HepG2 (cell line): ENCODE measurements at regions not wholly inside any gene's neighbourhood (a gene's known extent, or its start where the extent isn't known, plus 50 kb on each side); places are given as distances from the start of the nearest gene placed in this dataset.

ENCODE experiments used
- ATAC-seq: fragments of 200-7000 bp; cut with Tn5 transposase; 3 replicates; pipeline ENCODE4 v1.9.1; 2020; ENCODE audit warnings: mild to moderate bottlenecking, moderate library complexity
- BruUV-seq: library from RNA; stranded (reverse); fragments of 400-500 nt; replicated peaks from 2 replicates; lab custom pipeline; 2021; lab: Mats Ljungman, UMichigan
- CTCF ChIA-PET: fragments of 300-600 bp; formaldehyde crosslinking; extraction: SDS; loops from one replicate; lab custom pipeline; 2021; ENCODE audit warnings: low total read pairs, inconsistent platforms, low intra/inter-chr PET ratio; lab: Yijun Ruan, JAX
- POLR2A ChIA-PET: fragments of 350-600 bp; sonication (Branson Sonifier 250); formaldehyde crosslinking; loops from one replicate; lab custom pipeline; 2020; ENCODE audit warnings: antibody characterized with exemption, inconsistent platforms; lab: Yijun Ruan, JAX
- DNase-seq: peaks from one replicate; pipeline ENCODE4 v3.0.0-alpha.2; 2015; ENCODE audit warnings: low spot score
- FAIRE-seq: peaks from 3 replicates; lab custom pipeline; 2011; peaks lifted over from hg19 to GRCh38; lab: Jason Lieb, UNC
- H2AFZ ChIP-seq: one replicate; pipeline ENCODE4 v1.6.1; 2011; ENCODE audit warnings: low read length, inconsistent platforms
- H3K27ac ChIP-seq: fragments of 300-600 bp; 3 replicates; pipeline ENCODE4 v1.8.0; 2011; ENCODE audit warnings: mixed run types, mild to moderate bottlenecking, mixed read lengths, low read length, inconsistent platforms; ENCODE audit not compliant: insufficient read depth; ENCODE audit errors: extremely low read length
- H3K27me3 ChIP-seq, 2 experiments: fragments of 200-600 bp in 1 of 2; 2 replicates in 1 of 2; 3 replicates in 1 of 2; pipeline versions ENCODE4 v1.6.0 to v1.8.0; 2011; ENCODE audit warnings: low read length in 2 of 2, mild to moderate bottlenecking in 2 of 2, moderate library complexity in 2 of 2, inconsistent platforms in 1 of 2; ENCODE audit not compliant: insufficient read depth in 2 of 2, control insufficient read depth in 1 of 2
- H3K36me3 ChIP-seq, 2 experiments: fragments of 200-600 bp in 1 of 2; replicated peaks in 1 of 2; 2 replicates in 1 of 2; 3 replicates in 1 of 2; pipeline versions ENCODE4 v1.5.1 to v1.8.0; 2011; ENCODE audit warnings: low read length in 2 of 2, inconsistent platforms in 1 of 2; ENCODE audit not compliant: insufficient read depth in 2 of 2, control insufficient read depth in 1 of 2
- H3K4me1 ChIP-seq: 2 replicates; pipeline ENCODE4 v1.5.1; 2012; ENCODE audit warnings: low read length, inconsistent platforms; ENCODE audit not compliant: insufficient read depth
- H3K4me2 ChIP-seq: 2 replicates; pipeline ENCODE4 v1.6.0; 2011; ENCODE audit warnings: low read depth, low read length, inconsistent platforms
- H3K4me3 ChIP-seq, 3 experiments: fragments of 200-600 bp in 1 of 3; sonication (generic), shearing (Covaris generic) in 1 of 3; replicated peaks in 1 of 3; 2 replicates each; pipeline ENCODE4 v1.5.1; 2011 to 2016; ENCODE audit warnings: low read length in 3 of 3, inconsistent platforms in 2 of 3, low read depth in 2 of 3, mild to moderate bottlenecking in 2 of 3, control low read depth in 1 of 3, mixed read lengths in 1 of 3; ENCODE audit not compliant: insufficient read depth in 1 of 3
- H3K79me2 ChIP-seq: one replicate; pipeline ENCODE4 v1.6.1; 2011; ENCODE audit warnings: low read length, inconsistent platforms; ENCODE audit not compliant: insufficient read depth
- H3K9ac ChIP-seq: 2 replicates; pipeline ENCODE4 v1.6.0; 2011; ENCODE audit warnings: mild to moderate bottlenecking, low read depth, low read length, inconsistent platforms; ENCODE audit not compliant: insufficient read depth
- H3K9me3 ChIP-seq: 2 replicates; pipeline ENCODE4 v1.5.1; 2012; ENCODE audit warnings: mild to moderate bottlenecking, low read length
- H4K20me1 ChIP-seq: 2 replicates; pipeline ENCODE4 v1.6.0; 2011; ENCODE audit warnings: inconsistent platforms, mild to moderate bottlenecking, low read length, moderate library complexity; ENCODE audit not compliant: insufficient read depth
- CENPX ChIP-seq: sonication (generic); formaldehyde crosslinking; IDR thresholded peaks from 2 replicates; pipeline ENCODE4 v1.9.0; 2021; ENCODE audit warnings: mild to moderate bottlenecking, missing genetic modification reagents, moderate library complexity
- FOXK1 ChIP-seq: sonication (generic); formaldehyde crosslinking; IDR thresholded peaks from 2 replicates; pipeline ENCODE4 v1.4.0; 2020; ENCODE audit warnings: low read depth, missing genetic modification reagents, borderline replicate concordance
- MYC ChIP-seq: sonication (generic); formaldehyde crosslinking; IDR thresholded peaks from 2 replicates; pipeline ENCODE4 v1.9.0; 2021; ENCODE audit warnings: missing genetic modification reagents, borderline replicate concordance
- RBM39 ChIP-seq: fragments of 200-400 bp; formaldehyde crosslinking; IDR thresholded peaks from one replicate; pipeline ENCODE4 v1.6.1; 2018; ENCODE audit warnings: antibody characterized with exemption, mild to moderate bottlenecking, low read depth, low read length; ENCODE audit not compliant: poor library complexity, severe bottlenecking
- TFAP4 ChIP-seq: sonication (generic); IDR thresholded peaks from 2 replicates; pipeline ENCODE4 v1.6.1; 2016; ENCODE audit warnings: low read depth, borderline replicate concordance
- WIZ ChIP-seq: sonication (generic); formaldehyde crosslinking; IDR thresholded peaks from 2 replicates; pipeline ENCODE4 v1.5.1; 2020; ENCODE audit warnings: mild to moderate bottlenecking, missing genetic modification reagents
- ZNF414 ChIP-seq: sonication (generic); formaldehyde crosslinking; IDR thresholded peaks from 2 replicates; pipeline ENCODE4 v1.5.0; 2020; ENCODE audit warnings: missing genetic modification reagents
- ZNF546 ChIP-seq: sonication (generic); formaldehyde crosslinking; conservative IDR thresholded peaks from 2 replicates; pipeline ENCODE4 v1.8.1; 2023; ENCODE audit warnings: mild to moderate bottlenecking, missing genetic modification reagents
- ZNF563 ChIP-seq: sonication (generic); formaldehyde crosslinking; IDR thresholded peaks from 2 replicates; pipeline ENCODE4 v1.8.0; 2022; ENCODE audit warnings: mild to moderate bottlenecking, moderate library complexity, missing genetic modification reagents
- WGBS: methylation state at CpG from one replicate; pipeline ENCODE4 v1.1.6; 2017; ENCODE audit warnings: low lambda C conversion rate; 5-methylcytosine and 5-hydroxymethylcytosine counted together
- in situ Hi-C: cut with HindIII; loops from 2 replicates; pipeline ENCODE4 v1.10.0; 2017; ENCODE audit warnings: low pct_unique_long_range_greater_than_20kb; ENCODE audit not compliant: extremely low pct_ligation_motif_present
- intact Hi-C: fragments of 100-400 bp; cut with micrococcal nuclease; formaldehyde crosslinking; loops from one replicate; pipeline ENCODE4 v1.10.0; 2022; ENCODE audit not compliant: unreplicated experiment
- TF ChIP-seq, protein P1 (sequence below): sonication (generic); formaldehyde crosslinking; IDR thresholded peaks from 2 replicates; pipeline ENCODE4 v1.4.0; 2020; ENCODE audit warnings: missing genetic modification reagents

DNA sequence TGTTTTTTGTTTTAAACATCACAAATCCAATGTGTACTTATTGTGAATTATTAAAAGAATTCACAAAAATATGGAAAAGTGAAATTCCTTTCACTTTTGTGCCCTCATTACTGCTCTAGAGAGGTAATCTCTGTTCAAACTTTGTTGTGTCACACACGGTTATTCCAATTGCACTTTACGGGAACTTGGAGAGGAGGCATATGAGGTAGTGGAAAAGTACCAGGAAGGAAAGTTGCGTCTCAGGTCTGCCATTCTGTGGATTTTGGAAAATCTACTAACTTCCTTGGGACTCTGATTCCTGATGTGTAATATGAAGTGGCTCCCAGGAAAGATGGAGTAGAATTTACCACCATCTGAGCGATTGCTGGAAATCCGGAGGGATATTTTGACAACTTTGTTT lies 90.9 kb upstream of the DCN start:
- WGBS, result 1% methylated on average over 5 of the region's 5 CpGs
- no peaks in the 10 kb centered on the region for H3K79me2 ChIP-seq
- FAIRE-seq, result no peak
- in situ Hi-C loops (no loop called here), intact Hi-C loops (no loop called here)
- H3K9ac ChIP-seq, result no peak overlapping the region
- no peak overlapping the region for H3K4me3 ChIP-seq
- H4K20me1 ChIP-seq, result no peaks in the 10 kb centered on the region
- TF ChIP-seq TFAP4, result no peak
- H3K9me3 ChIP-seq, result no peaks in the 10 kb centered on the region
- H3K27me3 ChIP-seq, result no peaks in the 10 kb centered on the region; a peak in 1 of 5 replicates
- CTCF ChIA-PET, result no interaction called here
- BruUV-seq, result no TSS peak
- POLR2A ChIA-PET, result no interaction called here
- no peak overlapping the region for H3K27ac ChIP-seq
- no peak for DNase-seq
- H3K4me1 ChIP-seq, result no peaks in the 10 kb centered on the region
- no peak for ATAC-seq
- H3K4me2 ChIP-seq, result no peak overlapping the region
- H2AFZ ChIP-seq, result no peak overlapping the region
- no peaks in the 10 kb centered on the region for H3K36me3 ChIP-seq

- Histone ChIP-seq H3K27ac (no peak overlapping the region), H3K36me3 (no peaks in the 10 kb centered on the region), H3K4me2 (no peak overlapping the region), H4K20me1 (no peaks in the 10 kb centered on the region), H3K4me1 (no peaks in the 10 kb centered on the region), H3K9me3 (no peaks in the 10 kb centered on the region), H3K9ac (no peak overlapping the region), H3K27me3 (no peaks in the 10 kb centered on the region; a peak in 1 of 5 replicates), H3K79me2 (no peaks in the 10 kb centered on the region), H3K4me3 (no peak overlapping the region), H2AFZ (no peak overlapping the region)
- DNase-seq, result no peak
- intact Hi-C loops (no loop called here), in situ Hi-C loops (no loop called here)
- ChIA-PET CTCF (no interaction called here), POLR2A (no interaction called here)
- no peak for FAIRE-seq
- 64% methylated on average over 4 of the region's 4 CpGs for WGBS
- no TSS peak for BruUV-seq
- no peak for ATAC-seq
- no peak for TF ChIP-seq WIZ (CRISPR knock-in tag)
- TF ChIP-seq ZNF563, result no peak
- TF ChIP-seq RBM39, result no peak
- TF ChIP-seq FOXK1 (CRISPR knock-in tag), result no peak
- TF ChIP-seq ZNF546 (CRISPR knock-in tag), result no peak
- TF ChIP-seq, protein P1, sequence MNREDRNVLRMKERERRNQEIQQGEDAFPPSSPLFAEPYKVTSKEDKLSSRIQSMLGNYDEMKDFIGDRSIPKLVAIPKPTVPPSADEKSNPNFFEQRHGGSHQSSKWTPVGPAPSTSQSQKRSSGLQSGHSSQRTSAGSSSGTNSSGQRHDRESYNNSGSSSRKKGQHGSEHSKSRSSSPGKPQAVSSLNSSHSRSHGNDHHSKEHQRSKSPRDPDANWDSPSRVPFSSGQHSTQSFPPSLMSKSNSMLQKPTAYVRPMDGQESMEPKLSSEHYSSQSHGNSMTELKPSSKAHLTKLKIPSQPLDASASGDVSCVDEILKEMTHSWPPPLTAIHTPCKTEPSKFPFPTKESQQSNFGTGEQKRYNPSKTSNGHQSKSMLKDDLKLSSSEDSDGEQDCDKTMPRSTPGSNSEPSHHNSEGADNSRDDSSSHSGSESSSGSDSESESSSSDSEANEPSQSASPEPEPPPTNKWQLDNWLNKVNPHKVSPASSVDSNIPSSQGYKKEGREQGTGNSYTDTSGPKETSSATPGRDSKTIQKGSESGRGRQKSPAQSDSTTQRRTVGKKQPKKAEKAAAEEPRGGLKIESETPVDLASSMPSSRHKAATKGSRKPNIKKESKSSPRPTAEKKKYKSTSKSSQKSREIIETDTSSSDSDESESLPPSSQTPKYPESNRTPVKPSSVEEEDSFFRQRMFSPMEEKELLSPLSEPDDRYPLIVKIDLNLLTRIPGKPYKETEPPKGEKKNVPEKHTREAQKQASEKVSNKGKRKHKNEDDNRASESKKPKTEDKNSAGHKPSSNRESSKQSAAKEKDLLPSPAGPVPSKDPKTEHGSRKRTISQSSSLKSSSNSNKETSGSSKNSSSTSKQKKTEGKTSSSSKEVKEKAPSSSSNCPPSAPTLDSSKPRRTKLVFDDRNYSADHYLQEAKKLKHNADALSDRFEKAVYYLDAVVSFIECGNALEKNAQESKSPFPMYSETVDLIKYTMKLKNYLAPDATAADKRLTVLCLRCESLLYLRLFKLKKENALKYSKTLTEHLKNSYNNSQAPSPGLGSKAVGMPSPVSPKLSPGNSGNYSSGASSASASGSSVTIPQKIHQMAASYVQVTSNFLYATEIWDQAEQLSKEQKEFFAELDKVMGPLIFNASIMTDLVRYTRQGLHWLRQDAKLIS (CRISPR knock-in tag), result no peak
- TF ChIP-seq MYC (CRISPR knock-in tag), result no peak
- no peak for TF ChIP-seq ZNF414 (CRISPR knock-in tag)
- TF ChIP-seq CENPX (CRISPR knock-in tag), result no peak
Measured at GRCh38 chr12:91272461-91273063, 89.9 kb upstream of the DCN start.
